GM18868 (cell line): ENCODE measurements at regions not wholly inside any gene's neighbourhood (a gene's known extent, or its start where the extent isn't known, plus 50 kb on each side); places are given as distances from the start of the nearest gene placed in this dataset.

ENCODE experiments used
- ATAC-seq: cut with Tn5 transposase; IDR thresholded peaks from one replicate; pipeline ENCODE4 v1.9.1; 2021; ENCODE audit warnings: mild to moderate bottlenecking, moderate library complexity; ENCODE audit not compliant: unreplicated experiment

GRCh38 chr6:126797981-126798380 is 320.5 kb upstream of the RSPO3 start:
- ATAC-seq: no peak

- ATAC-seq: peak; percentile 41
Observed at GRCh38 chr6:126803769-126804168, 314.7 kb upstream of the RSPO3 start.

- peak; percentile 93 for ATAC-seq
Observed at GRCh38 chr6:126804332-126805064, 314.0 kb upstream of the RSPO3 start.

GRCh38 chr6:126805861-126806260 is 312.6 kb upstream of the RSPO3 start:
- ATAC-seq: no peak

GRCh38 chr6:126807876-126808275 is 310.6 kb upstream of the RSPO3 start:
- no peak for ATAC-seq

GRCh38 chr6:126811321-126811720 is 307.1 kb upstream of the RSPO3 start:
- ATAC-seq: no peak

- ATAC-seq: no peak
Observed at GRCh38 chr6:126812010-126812409, 306.5 kb upstream of the RSPO3 start.

GRCh38 chr6:126812651-126813050 is 305.8 kb upstream of the RSPO3 start:
- ATAC-seq: no peak

- no peak for ATAC-seq
Observed at GRCh38 chr6:126820634-126821033, 297.8 kb upstream of the RSPO3 start.

GRCh38 chr6:126821706-126822105 is 296.8 kb upstream of the RSPO3 start:
- no peak for ATAC-seq

GRCh38 chr6:126824226-126824625 is 294.2 kb upstream of the RSPO3 start:
- no peak for ATAC-seq

GRCh38 chr6:126824815-126825214 is 293.7 kb upstream of the RSPO3 start:
- no peak for ATAC-seq

- ATAC-seq: no peak
Observed at GRCh38 chr6:126826166-126826714, 292.2 kb upstream of the RSPO3 start.

GRCh38 chr6:126831461-126831860 is 287.0 kb upstream of the RSPO3 start:
- ATAC-seq: no peak

GRCh38 chr6:126842769-126843168 is 275.7 kb upstream of the RSPO3 start:
- no peak for ATAC-seq

- ATAC-seq: no peak
Observed at GRCh38 chr6:126848119-126848518, 270.4 kb upstream of the RSPO3 start.

- no peak for ATAC-seq
Observed at GRCh38 chr6:126867641-126868040, 250.8 kb upstream of the RSPO3 start.

- ATAC-seq: no peak
Observed at GRCh38 chr6:126873351-126873750, 245.1 kb upstream of the RSPO3 start.

- no peak for ATAC-seq
Observed at GRCh38 chr6:126873791-126874190, 244.7 kb upstream of the RSPO3 start.

GRCh38 chr6:126876446-126876845 is 242.0 kb upstream of the RSPO3 start:
- ATAC-seq: no peak

- ATAC-seq: no peak
Observed at GRCh38 chr6:126880964-126881363, 237.5 kb upstream of the RSPO3 start.

- ATAC-seq: no peak
Observed at GRCh38 chr6:126886106-126886505, 232.4 kb upstream of the RSPO3 start.
